Loucy (cell line): ENCODE measurements at regions not wholly inside any gene's neighbourhood (a gene's known extent, or its start where the extent isn't known, plus 50 kb on each side); places are given as distances from the start of the nearest gene placed in this dataset.

ENCODE experiments used
- EZH2phosphoT487 ChIP-seq: fragments of 200-600 bp; IDR thresholded peaks from 2 replicates; pipeline ENCODE4 v1.6.1; 2018; ENCODE audit warnings: antibody characterized with exemption, mild to moderate bottlenecking, moderate library complexity, borderline replicate concordance
- TF ChIP-seq, protein P1 (sequence below): fragments of 200-600 bp; sonication (generic); conservative IDR thresholded peaks from 2 replicates; pipeline ENCODE4 v1.5.1; 2014; ENCODE audit warnings: mild to moderate bottlenecking, antibody characterized with exemption, low read length

DNA sequence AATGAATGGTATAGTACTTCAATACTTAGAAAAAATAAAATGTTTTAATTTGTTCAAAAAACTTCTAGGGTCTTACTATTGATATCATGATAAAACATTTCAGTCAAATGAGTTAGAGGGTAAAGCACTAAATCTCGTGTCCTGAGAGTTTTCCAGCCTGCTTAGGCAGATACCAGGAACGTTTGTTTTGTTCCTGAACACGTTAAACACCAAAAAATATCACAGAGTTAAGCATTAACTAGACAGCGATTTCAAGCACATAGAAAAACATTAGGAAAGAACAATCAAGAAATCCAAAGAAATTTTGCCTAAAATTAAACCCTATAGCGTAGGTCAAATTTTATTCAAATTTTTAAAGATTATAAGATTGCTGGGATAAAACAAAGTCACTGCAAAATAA lies 204.6 kb upstream of the AGR3 start:
- TF ChIP-seq, protein P1, sequence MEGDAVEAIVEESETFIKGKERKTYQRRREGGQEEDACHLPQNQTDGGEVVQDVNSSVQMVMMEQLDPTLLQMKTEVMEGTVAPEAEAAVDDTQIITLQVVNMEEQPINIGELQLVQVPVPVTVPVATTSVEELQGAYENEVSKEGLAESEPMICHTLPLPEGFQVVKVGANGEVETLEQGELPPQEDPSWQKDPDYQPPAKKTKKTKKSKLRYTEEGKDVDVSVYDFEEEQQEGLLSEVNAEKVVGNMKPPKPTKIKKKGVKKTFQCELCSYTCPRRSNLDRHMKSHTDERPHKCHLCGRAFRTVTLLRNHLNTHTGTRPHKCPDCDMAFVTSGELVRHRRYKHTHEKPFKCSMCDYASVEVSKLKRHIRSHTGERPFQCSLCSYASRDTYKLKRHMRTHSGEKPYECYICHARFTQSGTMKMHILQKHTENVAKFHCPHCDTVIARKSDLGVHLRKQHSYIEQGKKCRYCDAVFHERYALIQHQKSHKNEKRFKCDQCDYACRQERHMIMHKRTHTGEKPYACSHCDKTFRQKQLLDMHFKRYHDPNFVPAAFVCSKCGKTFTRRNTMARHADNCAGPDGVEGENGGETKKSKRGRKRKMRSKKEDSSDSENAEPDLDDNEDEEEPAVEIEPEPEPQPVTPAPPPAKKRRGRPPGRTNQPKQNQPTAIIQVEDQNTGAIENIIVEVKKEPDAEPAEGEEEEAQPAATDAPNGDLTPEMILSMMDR, result no peak
- TF ChIP-seq EZH2phosphoT487, result no peak
